GM21619 (cell line): ENCODE measurements at regions not wholly inside any gene's neighbourhood (a gene's known extent, or its start where the extent isn't known, plus 50 kb on each side); places are given as distances from the start of the nearest gene placed in this dataset.
"Not testable (repeated sequence)": the region's sequence is repeated elsewhere in the genome, so short reads cannot be mapped to it uniquely, and the experiment has no call there.

Experiments used
- ATAC-seq: cut with Tn5 transposase; IDR thresholded peaks from one replicate; pipeline ENCODE4 v1.9.1; 2021; ENCODE audit not compliant: unreplicated experiment

DNA sequence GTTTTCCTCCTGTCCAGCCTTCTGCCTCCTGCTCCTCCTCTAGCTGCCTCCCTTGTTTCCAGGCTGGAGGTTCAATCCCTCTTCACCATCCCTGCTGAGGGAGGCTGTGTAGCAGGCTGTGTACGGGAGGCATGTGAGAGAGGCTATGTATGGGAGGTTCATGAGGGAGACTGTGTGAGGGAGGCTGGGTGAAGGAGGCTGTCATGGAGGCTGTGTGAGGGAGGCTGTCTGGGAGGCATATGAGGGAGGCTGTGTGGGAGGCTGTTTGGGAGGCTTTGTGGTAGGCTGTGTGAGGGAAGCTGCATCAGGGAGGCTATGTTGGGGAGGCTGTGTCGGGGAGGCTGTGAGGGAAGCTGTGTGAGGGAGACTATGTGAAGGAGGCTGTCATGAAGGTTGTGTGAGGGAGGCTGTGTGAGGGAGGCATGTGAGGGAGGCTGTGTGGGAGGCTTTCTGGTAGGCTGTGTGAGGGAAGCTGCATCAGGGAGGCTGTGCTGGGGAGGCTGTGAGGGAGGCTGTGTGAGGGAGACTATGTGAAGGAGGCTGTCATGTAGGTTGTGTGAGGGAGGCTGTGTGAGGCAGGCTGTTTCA, 123.7 kb upstream of the RNF32 start:
- no peak for ATAC-seq

DNA sequence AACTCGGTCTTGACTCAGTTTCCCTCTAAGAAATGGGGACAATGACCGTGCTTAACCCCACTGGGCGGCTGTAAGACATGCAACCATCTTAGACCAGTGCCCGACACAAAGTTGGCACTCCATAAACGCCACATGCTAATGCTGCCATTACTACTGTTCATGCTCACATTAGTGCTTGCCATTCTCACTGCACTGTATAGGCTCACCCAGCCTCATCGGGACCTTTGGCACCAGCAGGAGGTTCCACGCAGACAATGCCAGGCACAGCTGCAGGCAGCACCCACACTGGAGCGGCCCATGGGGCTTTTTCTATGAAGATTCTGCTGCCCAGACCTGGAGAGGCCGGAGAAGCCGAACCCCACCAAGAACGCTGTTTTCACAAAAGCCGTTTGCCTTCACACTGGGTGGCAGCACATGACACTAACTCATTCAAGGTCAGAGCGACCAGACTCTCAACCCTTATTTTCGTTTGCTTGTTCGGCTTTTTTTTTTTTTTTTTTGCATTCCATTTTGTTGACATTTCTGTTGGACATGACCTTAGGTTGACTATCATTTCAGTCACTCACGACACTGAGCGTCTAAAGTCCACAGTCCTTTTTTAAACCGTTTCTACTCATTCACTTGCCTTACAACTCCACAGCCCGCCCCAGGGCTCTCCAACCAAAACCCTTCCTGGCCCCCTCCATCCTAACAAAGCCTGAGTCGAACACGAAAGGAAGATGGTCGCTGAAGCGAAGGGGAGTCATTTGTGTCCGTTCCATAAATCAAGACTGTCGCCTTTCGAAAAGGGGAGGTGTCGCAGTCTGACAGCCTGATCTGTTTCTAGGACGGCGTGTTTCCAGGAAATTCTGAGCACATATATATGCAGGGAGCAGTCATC, 124.4 kb upstream of the RNF32 start:
- ATAC-seq = no peak

DNA sequence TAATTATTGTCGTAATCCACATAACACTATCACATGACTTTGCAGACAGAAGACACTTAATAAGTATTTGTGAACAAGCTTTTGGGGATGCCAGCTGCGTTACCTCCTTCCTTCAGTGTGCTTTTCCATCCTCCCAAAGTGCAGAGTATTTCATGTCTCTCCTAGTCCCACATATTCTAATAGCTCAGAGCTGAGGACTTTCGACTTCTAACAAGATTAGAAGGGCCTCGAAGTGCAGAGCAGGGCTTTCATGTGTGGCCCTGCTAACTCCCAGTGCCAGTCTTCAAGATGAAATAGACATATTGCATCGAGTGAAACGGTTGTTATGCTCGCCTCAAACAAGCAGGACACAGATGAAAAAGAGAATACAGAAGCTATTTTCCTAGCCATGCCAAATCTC, 125.7 kb upstream of the RNF32 start:
- no peak for ATAC-seq

DNA sequence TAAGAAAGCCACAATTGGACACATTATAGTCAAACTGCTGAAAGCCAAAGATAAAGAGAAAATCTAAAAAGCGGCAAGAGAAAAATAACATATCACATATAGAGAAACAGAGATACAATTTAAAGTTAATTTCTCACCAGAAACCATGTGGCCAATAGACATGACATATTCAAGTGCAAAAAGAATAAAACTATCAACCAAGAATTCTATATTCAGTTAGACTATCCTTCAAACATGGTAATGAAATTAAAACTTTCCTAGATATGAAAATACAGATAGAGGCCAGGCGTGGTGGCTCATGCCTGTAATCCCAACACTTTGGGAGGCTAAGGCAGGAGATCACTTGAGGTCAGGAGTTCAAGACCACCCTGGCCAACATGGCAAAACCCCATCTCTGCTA, 129.1 kb upstream of the RNF32 start:
- no peak for ATAC-seq

DNA sequence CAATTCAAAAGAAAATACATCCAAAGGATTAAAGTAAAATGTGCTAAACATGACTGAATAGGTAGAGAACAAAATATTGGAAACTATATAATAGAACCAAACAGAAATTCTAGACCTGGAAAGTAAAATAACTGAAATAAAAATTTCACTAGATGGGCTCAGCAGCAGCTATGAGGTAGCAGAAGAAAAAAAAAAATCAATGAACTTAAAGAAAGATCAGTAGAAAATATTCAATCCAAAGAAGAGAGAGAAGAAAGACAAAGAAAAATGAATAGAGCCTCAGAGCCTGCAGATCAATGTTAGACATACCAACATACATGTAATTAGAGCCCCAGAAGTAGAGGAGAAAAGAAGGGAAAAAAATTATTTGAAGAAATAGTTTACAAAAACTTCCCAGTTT, 129.6 kb upstream of the RNF32 start:
- ATAC-seq = no peak

DNA sequence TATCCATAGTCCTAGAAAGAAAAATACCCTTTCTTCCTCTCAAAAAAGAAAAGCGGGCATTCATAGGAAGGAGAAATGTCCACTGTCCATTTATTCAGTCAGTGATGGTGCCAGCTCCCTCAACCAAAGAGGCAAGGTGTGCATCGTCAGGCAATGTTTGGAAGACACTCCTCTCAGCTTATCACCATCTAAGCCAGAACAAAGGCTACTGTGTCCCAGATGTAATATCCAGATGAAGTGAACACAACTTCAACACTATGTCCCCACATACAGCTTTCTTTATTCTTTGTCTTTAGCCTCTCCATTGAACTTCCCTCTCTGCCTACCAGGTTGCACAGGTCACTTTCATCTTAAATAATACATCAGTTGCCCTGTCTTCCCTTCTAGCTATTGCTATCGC, 131.4 kb upstream of the RNF32 start:
- ATAC-seq = no peak

DNA sequence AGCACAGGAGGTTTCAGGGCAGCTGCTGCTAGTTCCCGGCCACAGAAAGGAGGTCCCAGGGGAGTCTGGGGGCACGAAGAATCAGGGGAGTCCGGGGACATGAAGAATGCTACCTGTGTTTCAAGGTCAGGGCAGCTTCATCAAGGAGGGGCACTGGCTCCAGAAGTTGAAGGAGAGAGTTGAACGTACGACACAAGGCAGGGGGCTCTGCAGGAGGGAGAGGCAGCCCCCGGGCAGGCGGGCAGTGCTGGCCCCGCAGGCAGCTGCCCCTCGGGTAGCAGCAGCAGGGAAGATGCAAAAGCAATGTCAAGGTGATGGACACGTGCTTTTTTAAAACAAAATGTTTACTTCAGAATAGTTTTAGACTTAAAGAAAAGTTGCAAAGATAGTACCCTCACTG, 134.7 kb upstream of the RNF32 start:
- ATAC-seq = no peak

DNA sequence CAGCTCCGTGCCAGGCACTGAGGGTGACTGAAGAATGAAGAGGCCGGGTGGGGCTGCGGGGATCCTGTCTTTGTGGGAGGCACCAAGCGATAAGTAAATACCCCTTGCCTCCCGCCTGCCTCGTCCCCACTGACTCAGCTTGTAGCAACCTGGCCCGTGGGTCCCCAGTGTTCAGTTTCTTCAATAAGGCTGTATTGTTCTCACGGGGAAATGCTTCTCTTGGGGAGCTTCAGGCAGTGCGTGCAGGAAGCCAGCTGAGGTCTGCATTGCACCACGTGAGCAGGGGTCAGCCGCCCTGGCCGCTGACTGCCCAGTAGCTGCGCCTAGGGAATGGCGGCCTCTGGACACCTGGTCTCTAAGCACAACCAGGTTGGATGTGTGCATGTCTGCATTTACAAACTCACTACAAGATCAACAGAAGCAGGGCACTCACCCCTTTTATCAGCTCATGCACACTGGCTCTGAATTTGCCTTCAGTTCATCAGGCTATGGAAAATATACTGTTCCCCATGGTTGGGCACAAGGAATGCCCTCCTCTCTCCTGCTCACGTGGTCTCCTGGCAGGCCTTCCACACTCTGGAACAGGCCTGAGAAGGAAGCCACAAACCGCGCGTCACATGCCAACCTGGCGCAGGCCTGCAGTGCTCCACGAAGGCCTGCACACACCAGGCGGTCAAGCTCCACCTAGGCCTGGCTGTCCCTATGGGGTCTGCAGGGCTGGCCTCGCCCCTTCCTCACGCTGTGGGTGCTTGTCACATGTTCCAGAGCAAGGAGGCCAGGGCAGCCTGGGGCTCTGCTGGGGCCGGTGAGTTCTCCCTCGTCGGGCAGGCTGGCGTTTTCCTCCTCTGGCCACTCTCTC, 135.7 kb upstream of the RNF32 start:
- ATAC-seq = no peak

DNA sequence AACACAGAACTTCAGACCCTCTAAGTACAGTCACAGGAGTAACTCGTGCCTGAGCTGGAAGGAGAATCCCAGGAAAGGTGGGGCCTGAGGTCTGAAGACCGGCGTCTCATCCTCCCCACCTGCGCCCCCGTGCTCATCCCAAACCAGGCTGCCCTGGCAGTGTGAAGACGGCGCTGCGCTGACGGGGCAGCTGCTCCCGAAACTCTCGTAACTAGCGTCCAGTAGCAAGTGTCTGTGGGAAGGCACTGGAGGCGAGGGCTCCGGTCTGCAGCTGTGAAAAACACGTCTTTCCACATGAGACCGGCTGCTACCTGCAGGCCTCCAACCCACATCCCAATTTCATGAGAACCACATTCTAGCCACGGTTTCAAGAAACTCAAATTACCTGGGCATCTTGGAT, 136.6 kb upstream of the RNF32 start:
- ATAC-seq = no peak

DNA sequence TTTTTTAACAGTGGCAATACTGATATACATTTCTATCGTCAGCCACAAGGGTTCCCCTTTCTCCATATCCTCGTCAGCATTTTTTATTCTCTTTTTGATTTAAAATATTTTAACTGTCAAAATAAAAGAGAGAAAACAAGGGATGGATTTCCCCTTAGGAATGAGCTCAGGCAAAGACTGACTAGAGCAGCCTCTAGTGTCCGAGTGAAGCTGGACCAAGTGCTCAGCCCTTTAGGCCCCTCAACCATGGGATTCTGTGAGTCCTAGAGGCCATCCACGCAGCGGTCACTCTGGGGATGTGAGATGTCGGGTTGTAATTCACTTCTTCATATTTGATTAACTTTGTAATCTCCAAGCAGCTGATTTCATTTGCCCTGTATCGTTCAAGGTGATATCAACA, 137.4 kb upstream of the RNF32 start:
- ATAC-seq = no peak

DNA sequence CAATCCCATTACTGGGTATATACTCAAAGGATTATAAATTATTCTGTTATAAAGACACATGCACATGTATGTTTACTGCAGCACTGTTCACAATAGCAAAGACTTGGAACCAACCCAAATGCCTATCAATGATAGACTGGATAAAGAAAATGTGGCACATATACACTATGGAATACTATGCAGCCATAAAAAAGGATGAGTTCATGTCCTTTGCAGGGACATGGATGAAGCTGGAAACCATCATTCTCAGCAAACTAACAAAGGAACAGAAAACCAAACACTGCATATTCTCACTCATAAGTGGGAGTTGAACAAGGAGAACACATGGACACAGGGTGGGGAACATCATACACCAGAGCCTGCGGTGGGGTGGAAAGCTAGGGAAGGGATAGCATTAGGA, 138.8 kb upstream of the RNF32 start:
- not testable (repeated sequence) for ATAC-seq

DNA sequence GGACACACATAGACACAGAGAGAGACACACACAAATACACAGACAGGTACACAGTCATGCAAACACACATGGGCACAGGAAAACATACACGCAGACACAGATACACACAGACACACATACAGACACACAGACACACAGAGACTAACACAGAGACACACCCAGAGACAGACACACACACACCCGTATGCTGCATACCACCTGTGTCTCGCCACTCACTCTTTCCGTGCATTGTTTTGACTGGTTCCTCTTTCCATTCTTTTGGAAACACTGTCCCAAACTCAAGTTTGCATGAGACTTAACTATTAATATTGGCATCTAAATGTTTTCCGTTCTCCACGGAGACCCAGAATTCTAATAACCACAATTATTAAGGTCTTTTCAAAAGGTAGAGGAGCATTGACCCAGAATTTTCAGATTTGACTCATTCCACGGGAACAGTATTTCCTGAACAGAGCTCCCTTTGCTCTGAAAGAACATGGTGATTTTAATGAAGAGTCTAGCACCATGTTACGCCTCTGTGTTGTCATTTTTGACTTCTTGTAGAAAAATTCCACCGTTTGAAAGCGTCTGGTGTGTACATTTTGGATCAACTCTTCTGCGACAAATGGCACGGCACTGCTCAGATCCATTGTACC, 141.2 kb upstream of the RNF32 start:
- ATAC-seq = no peak

DNA sequence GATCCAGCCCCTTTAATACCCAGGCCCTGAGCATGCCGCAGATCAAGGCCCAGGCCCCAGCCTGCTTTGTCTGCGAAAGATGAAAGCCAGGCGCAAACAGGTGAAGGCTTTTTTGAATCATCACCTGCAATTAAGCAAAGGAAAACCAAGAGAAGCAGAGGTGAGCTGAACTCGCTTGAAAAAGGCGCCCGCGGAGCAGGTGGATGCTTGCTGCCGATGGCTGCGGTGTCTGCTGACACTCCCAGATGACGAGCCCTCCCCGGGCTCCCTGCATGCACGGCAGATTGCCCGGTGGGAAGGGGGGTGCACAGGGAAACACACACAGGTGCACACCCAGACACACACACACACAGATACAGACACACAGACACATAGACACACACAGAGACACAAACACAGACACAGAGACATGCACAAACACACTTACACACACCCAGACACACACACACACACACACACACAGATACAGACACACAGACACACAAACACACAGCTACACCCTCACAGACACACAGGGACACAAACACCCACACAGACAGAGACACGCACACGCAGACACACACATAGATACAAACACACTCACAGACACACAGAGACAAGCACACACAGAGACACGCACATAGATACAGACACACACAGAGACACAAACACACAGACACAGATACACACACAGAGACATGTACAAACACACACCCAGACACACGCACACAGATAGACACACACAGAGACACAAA, 142.6 kb upstream of the RNF32 start:
- no peak for ATAC-seq

DNA sequence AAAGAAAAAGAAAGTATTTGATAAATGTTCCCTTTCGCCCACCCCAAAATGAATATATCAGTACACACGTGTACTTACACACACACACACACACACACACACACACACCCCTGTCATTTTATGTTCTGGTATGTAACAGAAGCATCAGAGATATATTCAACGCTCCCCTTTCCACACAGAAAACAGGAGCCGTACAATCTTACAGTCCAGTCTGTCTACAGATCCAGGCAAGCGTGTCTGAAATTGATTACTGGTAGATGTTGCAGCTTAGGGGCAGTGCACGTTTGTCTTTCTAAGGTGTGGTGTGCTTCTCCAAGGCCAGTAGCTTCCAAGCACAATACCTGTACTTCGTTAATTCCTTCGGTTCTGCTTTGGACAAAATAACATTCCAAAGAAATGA, 143.7 kb upstream of the RNF32 start:
- no peak for ATAC-seq

DNA sequence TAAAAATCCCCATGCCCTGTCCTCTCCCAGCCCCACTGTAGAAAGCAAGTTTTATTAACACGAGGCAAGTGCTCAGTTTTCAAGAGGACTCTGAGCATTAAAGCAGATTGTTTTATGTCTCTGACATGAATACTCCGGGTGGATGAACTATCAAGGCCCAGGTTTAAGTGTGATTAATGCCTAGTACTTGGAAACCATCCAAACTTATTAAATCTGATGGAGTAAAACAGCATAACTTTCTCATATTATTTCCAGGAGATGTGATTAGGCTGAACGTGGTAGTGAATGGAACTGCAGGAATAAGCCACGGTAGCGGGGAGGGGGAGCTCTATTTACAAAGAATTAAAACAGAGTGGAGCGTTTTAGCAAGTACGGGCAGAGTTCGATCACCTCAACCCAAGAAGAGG, 144.2 kb upstream of the RNF32 start:
- no peak for ATAC-seq

DNA sequence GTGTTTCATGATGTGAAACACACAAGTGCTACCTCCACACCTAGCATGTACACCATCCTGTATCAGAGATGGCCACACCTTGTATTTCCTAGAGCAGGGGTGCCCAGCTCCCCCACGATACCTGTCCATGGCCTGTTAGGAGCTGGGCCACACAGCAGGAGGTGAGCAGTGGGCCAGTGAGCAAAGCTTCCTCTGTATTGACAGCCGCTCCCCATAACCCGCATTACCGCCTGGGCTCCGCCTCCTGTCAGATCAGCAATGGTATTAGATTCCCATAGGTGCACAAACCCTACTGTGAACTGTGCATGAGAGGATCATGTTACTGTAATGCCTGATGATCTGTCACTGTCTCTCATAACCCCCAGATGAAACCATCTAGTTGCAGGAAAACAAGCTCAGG, 145.6 kb upstream of the RNF32 start:
- ATAC-seq = no peak

DNA sequence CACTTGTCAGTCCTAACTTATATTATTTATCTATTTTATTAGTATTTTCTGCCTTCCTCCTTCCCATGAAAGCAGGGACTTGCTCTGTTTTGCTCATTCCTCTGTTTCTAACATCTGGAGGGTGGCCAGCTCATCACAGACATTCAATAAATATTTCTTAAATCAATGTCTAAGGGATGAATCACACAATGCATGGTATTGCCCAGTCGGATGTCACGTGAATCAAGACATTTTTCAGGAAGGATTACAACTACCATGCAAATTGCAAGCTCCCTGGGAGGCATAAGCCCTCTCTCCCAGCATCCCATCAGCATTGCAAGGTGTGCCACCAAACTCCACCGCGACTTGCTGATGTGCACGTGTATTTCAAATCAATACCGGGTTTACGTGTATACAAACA, 146.6 kb upstream of the RNF32 start:
- ATAC-seq = no peak

DNA sequence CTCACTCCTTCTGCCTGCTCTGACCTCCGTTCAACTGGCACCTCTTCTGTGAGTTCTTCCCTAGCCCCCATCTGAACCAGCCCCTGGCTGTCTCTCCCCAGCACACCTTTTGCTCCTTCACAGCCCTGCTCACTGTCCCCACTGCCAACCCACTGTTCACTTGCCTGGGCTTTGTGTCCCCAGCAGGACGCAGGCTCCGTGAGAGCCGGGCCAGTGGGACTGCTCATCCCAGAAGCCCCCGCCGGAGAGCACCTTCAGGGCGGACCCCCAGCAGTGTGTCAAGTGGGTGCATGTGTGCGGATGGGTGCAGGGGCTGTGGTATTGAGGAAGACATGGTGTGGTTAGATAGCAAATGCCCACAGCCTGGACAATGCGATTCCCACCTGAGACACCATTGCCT, 148.4 kb upstream of the RNF32 start:
- no peak for ATAC-seq

DNA sequence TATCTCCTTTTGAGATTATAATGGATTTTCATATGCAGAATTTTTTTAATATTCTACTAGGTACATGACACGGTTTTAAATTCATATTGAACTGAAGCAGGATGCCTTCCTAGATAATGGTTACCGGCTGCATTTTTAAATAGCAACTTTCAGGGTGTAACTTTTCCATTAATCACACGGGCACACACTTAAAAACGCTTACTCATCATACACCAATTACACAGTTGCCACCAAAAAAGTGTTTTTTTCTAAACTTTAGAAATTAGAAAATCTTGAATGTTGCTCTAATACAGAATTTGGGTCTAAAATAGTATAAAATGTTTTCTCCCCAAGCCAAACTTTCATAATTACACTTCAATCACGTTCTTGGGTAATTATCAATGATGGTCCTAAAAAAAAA, 149.1 kb upstream of the RNF32 start:
- ATAC-seq = no peak

DNA sequence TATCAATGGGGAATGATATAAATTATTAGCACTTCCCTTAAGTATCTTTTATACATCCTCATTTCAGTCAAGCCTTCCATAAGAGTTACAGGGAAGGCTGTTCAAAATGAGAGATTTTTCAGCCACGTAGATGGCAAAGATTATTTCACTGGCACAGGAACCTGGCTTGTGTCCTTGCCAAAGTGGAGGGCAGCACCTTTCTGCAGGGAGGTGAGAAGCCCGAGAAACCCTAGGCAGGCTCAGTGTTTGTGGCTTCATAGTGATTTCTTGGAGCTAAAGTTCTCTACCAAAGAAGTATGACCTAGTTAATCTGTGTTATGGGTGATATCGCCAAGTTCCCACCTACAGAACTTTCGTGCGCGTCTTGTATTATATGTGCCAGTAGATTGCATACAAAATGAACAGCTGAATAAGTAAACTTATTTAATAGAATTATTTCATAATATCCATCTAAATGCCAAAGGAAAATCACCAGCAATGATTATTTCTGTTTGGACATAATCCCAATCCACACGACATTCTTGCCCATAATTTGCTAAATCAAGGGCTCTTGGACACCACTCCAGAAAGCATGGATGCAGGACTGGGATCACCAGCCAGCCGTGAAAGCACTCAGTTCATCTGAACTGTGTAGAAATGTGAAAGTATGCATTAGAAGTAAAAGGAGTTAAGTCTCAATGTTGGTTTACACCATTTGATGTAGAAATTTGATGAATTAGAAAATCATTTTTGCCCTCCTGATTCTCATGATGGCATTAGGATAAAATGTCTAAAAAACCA, 150.4 kb upstream of the RNF32 start:
- no peak for ATAC-seq
